Urinary bladder (tissue), 3 donors: ENCODE measurements at regions not wholly inside any gene's neighbourhood (a gene's known extent, or its start where the extent isn't known, plus 50 kb on each side); places are given as distances from the start of the nearest gene placed in this dataset.
"Not testable (repeated sequence)": the region's sequence is repeated elsewhere in the genome, so short reads cannot be mapped to it uniquely, and the experiment has no call there.

Experiments used
- DNase-seq: peaks from one replicate; pipeline ENCODE4 v3.0.0-alpha.2; 2015; ENCODE audit errors: extremely low spot score
- H3K27ac ChIP-seq: one replicate; pipeline ENCODE4 v1.5.1; 2013; ENCODE audit warnings: low read depth, mild to moderate bottlenecking, moderate library complexity
- H3K36me3 ChIP-seq: one replicate; pipeline ENCODE4 v1.6.1; 2013; ENCODE audit warnings: mild to moderate bottlenecking, moderate library complexity; ENCODE audit not compliant: insufficient read depth
- H3K4me1 ChIP-seq: one replicate; pipeline ENCODE4 v1.6.1; 2013; ENCODE audit warnings: mild to moderate bottlenecking, moderate library complexity; ENCODE audit not compliant: insufficient read depth
- H3K4me3 ChIP-seq: one replicate; pipeline ENCODE4 v1.5.1; 2013; ENCODE audit warnings: low read depth, low read length
- WGBS: extraction: QIAGEN DNeasy Blood & Tissue Kit; methylation state at CpG from one replicate; pipeline ENCODE4 v1.1.7; 2013; 5-methylcytosine and 5-hydroxymethylcytosine counted together
- donor health status: healthy with polysubstance abuse.
- donor health status: healthy.

- H3K4me1 ChIP-seq = no peaks in the 10 kb centered on the region
- H3K36me3 ChIP-seq = no peaks in the 10 kb centered on the region
- 70% methylated on average over 2 of the region's 2 CpGs for WGBS
- no peak overlapping the region for H3K27ac ChIP-seq
- no peak for DNase-seq
- no peak overlapping the region for H3K4me3 ChIP-seq
Measured at GRCh38 chr13:86881390-86881789, 789.8 kb upstream of the SLITRK5 start.

GRCh38 chr13:86882107-86882506 is 789.1 kb upstream of the SLITRK5 start:
- H3K27ac ChIP-seq = no peak overlapping the region
- no peak for DNase-seq
- WGBS = 92% methylated on average over 5 of the region's 5 CpGs
- no peak overlapping the region for H3K4me3 ChIP-seq
- no peaks in the 10 kb centered on the region for H3K36me3 ChIP-seq
- H3K4me1 ChIP-seq = no peaks in the 10 kb centered on the region

- 88% methylated on average over 3 of the region's 3 CpGs for WGBS
- no peaks in the 10 kb centered on the region for H3K4me1 ChIP-seq
Measured at GRCh38 chr13:86882835-86883234, 788.3 kb upstream of the SLITRK5 start.

GRCh38 chr13:86892330-86892729 is 778.8 kb upstream of the SLITRK5 start:
- no peak overlapping the region for H3K4me3 ChIP-seq
- no peaks in the 10 kb centered on the region for H3K4me1 ChIP-seq
- WGBS = 88% methylated on average over 3 of the region's 3 CpGs
- no peaks in the 10 kb centered on the region for H3K36me3 ChIP-seq
- DNase-seq = no peak
- H3K27ac ChIP-seq = no peak overlapping the region

More at GRCh38 chr13:86882835-86883234, 788.3 kb upstream of the SLITRK5 start:
- Histone ChIP-seq H3K27ac (no peak overlapping the region), H3K36me3 (no peaks in the 10 kb centered on the region), H3K4me3 (no peak overlapping the region)
- no peak for DNase-seq

- no peak overlapping the region for H3K4me3 ChIP-seq
- WGBS = 74% methylated on average over 1 of the region's 1 CpG
- H3K36me3 ChIP-seq = no peaks in the 10 kb centered on the region
- no peaks in the 10 kb centered on the region for H3K4me1 ChIP-seq
- no peak for DNase-seq
- no peak overlapping the region for H3K27ac ChIP-seq
Measured at GRCh38 chr13:86900906-86901305, 770.3 kb upstream of the SLITRK5 start.

- WGBS = 77% methylated on average over 7 of the region's 7 CpGs
Measured at GRCh38 chr13:86906127-86906874, 764.9 kb upstream of the SLITRK5 start.

GRCh38 chr13:86907156-86907555 is 764.0 kb upstream of the SLITRK5 start:
- no peak for DNase-seq
- Histone ChIP-seq H3K27ac (no peak overlapping the region), H3K4me1 (no peaks in the 10 kb centered on the region), H3K4me3 (no peak overlapping the region), H3K36me3 (no peaks in the 10 kb centered on the region)
- WGBS = 25% methylated on average over 2 of the region's 2 CpGs

More at GRCh38 chr13:86906127-86906874, 764.9 kb upstream of the SLITRK5 start:
- Histone ChIP-seq H3K27ac (no peak overlapping the region), H3K4me3 (no peak overlapping the region), H3K4me1 (no peaks in the 10 kb centered on the region), H3K36me3 (no peaks in the 10 kb centered on the region)
- DNase-seq = no peak

- WGBS = 66% methylated on average over 6 of the region's 6 CpGs
- no peaks in the 10 kb centered on the region for H3K36me3 ChIP-seq
- H3K27ac ChIP-seq = no peak overlapping the region
- no peak overlapping the region for H3K4me3 ChIP-seq
- no peaks in the 10 kb centered on the region for H3K4me1 ChIP-seq
- no peak for DNase-seq
Measured at GRCh38 chr13:86909318-86909717, 761.9 kb upstream of the SLITRK5 start.

GRCh38 chr13:86914757-86915156 is 756.4 kb upstream of the SLITRK5 start:
- Histone ChIP-seq H3K36me3 (no peaks in the 10 kb centered on the region), H3K4me3 (no peak overlapping the region), H3K27ac (no peak overlapping the region), H3K4me1 (no peaks in the 10 kb centered on the region)
- 93% methylated on average over 5 of the region's 5 CpGs for WGBS
- DNase-seq = no peak

- not testable (repeated sequence) for DNase-seq, H3K27ac ChIP-seq, H3K36me3 ChIP-seq, H3K4me1 ChIP-seq, H3K4me3 ChIP-seq
- WGBS = 98% methylated on average over 10 of the region's 10 CpGs
Measured at GRCh38 chr13:86917438-86917837, 753.7 kb upstream of the SLITRK5 start.

GRCh38 chr13:86918682-86919081 is 752.5 kb upstream of the SLITRK5 start:
- Histone ChIP-seq H3K27ac (no peak overlapping the region), H3K4me3 (no peak overlapping the region), H3K36me3 (no peaks in the 10 kb centered on the region), H3K4me1 (no peaks in the 10 kb centered on the region)
- 71% methylated on average over 2 of the region's 2 CpGs for WGBS
- no peak for DNase-seq

- no peak for DNase-seq
- no peak overlapping the region for H3K4me3 ChIP-seq
- no peaks in the 10 kb centered on the region for H3K4me1 ChIP-seq
- WGBS = 86% methylated on average over 1 of the region's 1 CpG
- no peaks in the 10 kb centered on the region for H3K36me3 ChIP-seq
- no peak overlapping the region for H3K27ac ChIP-seq
Measured at GRCh38 chr13:86920961-86921360, 750.2 kb upstream of the SLITRK5 start.

- no peak overlapping the region for H3K4me3 ChIP-seq
- H3K4me1 ChIP-seq = no peaks in the 10 kb centered on the region
- no peaks in the 10 kb centered on the region for H3K36me3 ChIP-seq
- 51% methylated on average over 5 of the region's 5 CpGs for WGBS
- no peak overlapping the region for H3K27ac ChIP-seq
- no peak for DNase-seq
Measured at GRCh38 chr13:86922936-86923335, 748.2 kb upstream of the SLITRK5 start.

GRCh38 chr13:86926916-86927315 is 744.3 kb upstream of the SLITRK5 start:
- not testable (repeated sequence) for H3K4me1 ChIP-seq, DNase-seq, H3K36me3 ChIP-seq, H3K27ac ChIP-seq, H3K4me3 ChIP-seq
- WGBS = 96% methylated on average over 3 of the region's 3 CpGs
